BLaER1 treated with 17β-estradiol and CSF1 and Interleukin-3, amounts not matched to agents 10 nM and 100 nM (cell line): ENCODE measurements at regions not wholly inside any gene's neighbourhood (a gene's known extent, or its start where the extent isn't known, plus 50 kb on each side); places are given as distances from the start of the nearest gene placed in this dataset.

ENCODE experiments used
- H3K27ac ChIP-seq, 11 experiments: shearing (Covaris generic); formaldehyde crosslinking; 2 replicates each; pipeline ENCODE4 v1.8.1; 2022
- H3K27me3 ChIP-seq, 11 experiments: shearing (Covaris generic); formaldehyde crosslinking; 2 replicates each; pipeline ENCODE4 v1.8.1; 2022
- H3K36me3 ChIP-seq, 11 experiments: shearing (Covaris generic); formaldehyde crosslinking; 2 replicates each; pipeline ENCODE4 v1.8.1; 2022
- H3K4me1 ChIP-seq, 10 experiments: shearing (Covaris generic); formaldehyde crosslinking; 2 replicates each; pipeline ENCODE4 v1.8.1; 2022
- H3K4me2 ChIP-seq, 11 experiments: shearing (Covaris generic); formaldehyde crosslinking; 2 replicates each; pipeline ENCODE4 v1.8.1; 2022
- H3K4me3 ChIP-seq, 10 experiments: shearing (Covaris generic); formaldehyde crosslinking; 2 replicates each; pipeline ENCODE4 v1.8.1; 2022
- H3K9ac ChIP-seq, 11 experiments: shearing (Covaris generic); formaldehyde crosslinking; 2 replicates each; pipeline ENCODE4 v1.8.1; 2022
- H3K9me3 ChIP-seq, 11 experiments: shearing (Covaris generic); formaldehyde crosslinking; replicated peaks in 1 of 11; 2 replicates each; pipeline ENCODE4 v1.8.1; 2022
- H4K20me1 ChIP-seq, 11 experiments: shearing (Covaris generic); formaldehyde crosslinking; 2 replicates each; pipeline ENCODE4 v1.8.1; 2022
- Cebpa-rat ChIP-seq, 11 experiments: shearing (Covaris generic); IDR thresholded peaks; 2 replicates each; pipeline ENCODE4 v1.8.1; 2022

DNA sequence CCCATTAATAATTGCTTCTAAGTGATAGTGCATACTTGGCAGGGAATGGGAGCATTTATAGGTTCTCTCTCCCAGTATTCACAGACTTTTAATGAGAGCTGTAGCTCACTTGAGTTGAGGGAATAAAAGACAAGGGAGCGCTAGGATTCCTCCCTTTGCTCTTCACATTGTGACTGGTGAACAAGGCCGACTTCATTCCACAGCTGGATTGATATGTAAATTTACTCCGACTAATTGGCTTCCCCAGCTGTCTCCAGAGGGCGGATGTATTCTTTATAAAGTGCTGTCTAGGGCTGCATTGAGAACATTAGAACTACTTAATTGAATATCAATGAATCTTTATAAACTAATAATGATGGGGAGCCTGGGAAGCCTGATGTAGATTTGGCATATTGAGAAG, 63.4 kb downstream of the GPR50 start:
- Histone ChIP-seq H3K4me2 (no peak overlapping the region), H4K20me1 (no peaks in the 10 kb centered on the region), H3K4me3 (no peak overlapping the region), H3K9ac (no peak overlapping the region), H3K36me3 (no peaks in the 10 kb centered on the region), H3K9me3 (peaks cover 0 to 5% (median 5%) of the 10 kb centered on the region in 11 experiments; a peak in 5 of 22 replicates), H3K27me3 (peaks cover 67 to 95% (median 86%) of the 10 kb centered on the region in 11 experiments), H3K4me1 (no peaks in the 10 kb centered on the region), H3K27ac (no peak overlapping the region)
- TF ChIP-seq Cebpa-rat (IDR thresholded peaks at IDR 0.05) = no peak

DNA sequence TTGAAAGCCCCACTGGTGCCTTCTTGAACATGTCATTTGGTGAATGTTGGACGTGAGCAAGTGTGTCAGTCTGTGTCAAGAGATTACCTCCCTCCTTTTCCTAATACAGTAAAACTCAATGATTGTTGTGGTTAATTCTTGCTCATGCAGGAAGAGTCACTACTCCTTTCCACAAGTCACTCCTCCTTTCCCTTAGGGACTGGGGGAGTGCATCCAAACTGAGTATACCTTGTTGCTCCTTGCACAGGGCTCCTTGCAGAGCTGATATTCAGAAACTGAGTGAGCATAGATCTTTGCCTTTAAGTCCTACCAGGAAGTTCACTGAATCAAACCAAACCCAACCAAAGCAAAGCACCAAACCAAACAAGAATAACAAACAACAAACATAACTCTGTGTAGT, 63.9 kb downstream of the GPR50 start:
- no peak overlapping the region for H3K9ac ChIP-seq
- no peak for TF ChIP-seq Cebpa-rat (IDR thresholded peaks at IDR 0.05)
- peaks cover 0 to 10% (median 5%) of the 10 kb centered on the region in 11 experiments; a peak in 5 of 22 replicates for H3K9me3 ChIP-seq
- H3K27ac ChIP-seq = no peak overlapping the region
- no peak overlapping the region for H3K4me2 ChIP-seq
- H3K27me3 ChIP-seq = peaks cover 62 to 95% (median 84%) of the 10 kb centered on the region in 11 experiments
- H3K4me3 ChIP-seq = no peak overlapping the region
- H4K20me1 ChIP-seq = no peaks in the 10 kb centered on the region
- H3K4me1 ChIP-seq = no peaks in the 10 kb centered on the region
- H3K36me3 ChIP-seq = no peaks in the 10 kb centered on the region

DNA sequence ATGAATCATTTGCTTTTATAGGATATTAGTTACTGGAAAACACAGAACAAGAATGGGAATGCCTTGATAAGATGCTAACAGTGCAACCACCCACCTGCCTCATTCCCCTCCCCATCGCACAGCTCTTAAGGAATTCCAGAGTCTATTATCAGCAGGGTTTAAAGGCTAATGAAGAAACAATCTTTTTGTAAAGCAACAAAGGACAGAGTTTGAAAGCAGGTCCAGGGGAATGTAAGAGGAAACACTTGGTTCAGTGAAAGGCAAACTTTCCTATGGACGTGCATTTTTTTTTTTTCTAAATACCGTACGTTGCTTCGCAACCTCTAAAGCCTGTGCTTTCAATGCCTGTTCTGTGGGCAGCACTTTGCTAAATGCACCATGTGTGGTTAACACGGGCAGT, 92.5 kb downstream of the GPR50 start:
- no peak overlapping the region for H3K4me2 ChIP-seq
- no peaks in the 10 kb centered on the region for H3K36me3 ChIP-seq
- no peak overlapping the region for H3K9ac ChIP-seq
- H3K27me3 ChIP-seq = peaks cover 74 to 99% (median 98%) of the 10 kb centered on the region in 11 experiments
- H4K20me1 ChIP-seq = no peaks in the 10 kb centered on the region
- H3K27ac ChIP-seq = no peak overlapping the region
- no peak overlapping the region for H3K4me3 ChIP-seq
- H3K4me1 ChIP-seq = no peaks in the 10 kb centered on the region
- peaks cover 0 to 22% (median 12%) of the 10 kb centered on the region in 11 experiments; a peak in 13 of 22 replicates for H3K9me3 ChIP-seq
- no peak for TF ChIP-seq Cebpa-rat (IDR thresholded peaks at IDR 0.05)

DNA sequence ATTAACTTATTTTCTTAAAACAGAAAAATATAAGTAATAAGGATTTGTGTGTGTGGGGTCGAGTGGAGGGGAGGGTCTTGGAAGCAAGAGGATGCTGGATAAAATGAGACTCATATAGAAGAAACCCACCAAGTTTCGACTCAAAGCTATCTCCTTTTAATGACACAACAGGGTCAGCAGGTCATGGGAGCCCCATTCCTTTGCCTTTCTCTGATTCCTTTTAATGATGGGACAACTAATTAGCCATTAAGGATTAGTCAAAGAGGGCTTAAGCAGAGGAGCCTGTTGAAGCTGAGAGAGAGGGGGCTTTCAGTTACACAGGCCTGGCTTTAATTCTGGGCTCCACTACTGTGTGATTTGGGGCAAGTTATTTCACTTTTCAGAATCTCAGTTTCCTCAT, 102.8 kb downstream of the GPR50 start:
- no peak for TF ChIP-seq Cebpa-rat (IDR thresholded peaks at IDR 0.05)

DNA sequence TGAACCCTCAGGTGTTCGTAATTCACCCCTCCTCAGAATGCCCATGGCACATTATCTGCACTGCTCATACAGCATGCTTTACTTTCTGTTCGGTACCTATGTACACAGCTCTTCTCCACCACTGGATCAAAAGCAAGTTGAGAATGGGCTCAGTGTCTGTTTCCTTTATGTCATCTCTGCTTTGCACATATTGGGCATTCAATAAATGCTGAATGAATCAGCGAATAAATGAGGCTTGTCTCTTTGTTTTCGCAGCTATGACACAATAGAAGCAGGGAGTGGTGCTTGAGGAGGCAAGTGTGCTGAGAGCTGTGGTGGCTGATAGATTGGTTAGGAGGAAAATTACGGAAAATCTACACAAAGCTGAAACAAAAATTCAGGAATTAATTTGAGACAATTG, 109.1 kb upstream of the VMA21 start:
- Histone ChIP-seq H4K20me1 (no peaks in the 10 kb centered on the region), H3K9me3 (no peaks in the 10 kb centered on the region), H3K4me1 (no peaks in the 10 kb centered on the region), H3K4me3 (no peak overlapping the region), H3K27ac (no peak overlapping the region), H3K4me2 (no peak overlapping the region), H3K9ac (no peak overlapping the region), H3K27me3 (peaks cover 54 to 96% (median 90%) of the 10 kb centered on the region in 11 experiments), H3K36me3 (no peaks in the 10 kb centered on the region)
- TF ChIP-seq Cebpa-rat (IDR thresholded peaks at IDR 0.05) = no peak

More for the DNA sequence above, 102.8 kb downstream of the GPR50 start:
- H3K4me3 ChIP-seq = no peak overlapping the region
- H3K36me3 ChIP-seq = no peaks in the 10 kb centered on the region
- H3K27ac ChIP-seq = no peak overlapping the region
- no peak overlapping the region for H3K4me2 ChIP-seq
- H3K9me3 ChIP-seq = peaks cover 0 to 5% (median 0%) of the 10 kb centered on the region in 11 experiments; a peak in 2 of 22 replicates
- no peak overlapping the region for H3K9ac ChIP-seq
- H4K20me1 ChIP-seq = no peaks in the 10 kb centered on the region
- no peaks in the 10 kb centered on the region for H3K4me1 ChIP-seq
- peaks cover 59 to 81% (median 76%) of the 10 kb centered on the region in 11 experiments for H3K27me3 ChIP-seq

DNA sequence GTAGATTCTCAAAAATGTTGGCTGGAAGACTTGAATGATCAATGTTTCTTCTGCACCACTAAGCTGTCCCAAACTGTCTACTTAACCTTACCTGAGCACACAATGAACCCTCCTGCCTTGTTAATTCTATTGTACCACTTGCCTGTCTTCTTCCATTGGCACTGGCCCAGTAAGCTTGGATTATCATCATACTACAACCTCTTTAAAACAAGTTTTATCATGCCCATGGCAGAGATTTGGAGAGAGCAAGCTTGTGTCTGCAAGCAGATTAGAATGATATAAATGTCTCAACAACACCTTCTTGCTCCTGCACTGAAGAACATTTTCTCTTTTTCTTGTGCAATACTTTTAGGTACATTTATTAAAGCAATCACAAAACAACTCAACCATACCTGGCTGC, 74.0 kb upstream of the VMA21 start:
- no peak overlapping the region for H3K4me2 ChIP-seq
- no peaks in the 10 kb centered on the region for H3K4me1 ChIP-seq
- H3K9ac ChIP-seq = no peak overlapping the region
- H4K20me1 ChIP-seq = no peaks in the 10 kb centered on the region
- H3K27me3 ChIP-seq = peaks cover 48 to 87% (median 81%) of the 10 kb centered on the region in 11 experiments; a peak in 21 of 22 replicates
- H3K4me3 ChIP-seq = no peak overlapping the region
- no peaks in the 10 kb centered on the region; a peak in 1 of 22 replicates for H3K9me3 ChIP-seq
- no peak overlapping the region for H3K27ac ChIP-seq
- no peaks in the 10 kb centered on the region for H3K36me3 ChIP-seq
- TF ChIP-seq Cebpa-rat (IDR thresholded peaks at IDR 0.05) = no peak

DNA sequence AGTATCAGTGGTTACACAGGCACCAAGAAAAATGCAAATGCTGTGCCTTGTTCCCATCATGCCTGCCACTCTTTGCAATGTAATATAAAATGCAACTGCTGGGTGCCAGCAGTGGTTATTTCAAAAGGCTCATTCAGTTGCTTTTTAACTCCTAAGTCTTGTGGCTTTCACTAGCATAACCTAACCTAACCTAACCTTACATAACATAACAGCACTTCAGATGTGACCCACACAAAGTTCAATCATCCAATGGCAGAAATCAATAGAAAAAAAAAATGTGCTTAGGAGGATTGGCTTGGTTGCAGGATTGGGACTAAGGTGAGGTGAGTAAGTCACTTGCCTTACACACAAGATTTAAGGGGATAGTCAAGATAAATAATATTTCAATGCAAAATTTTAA, 60.2 kb upstream of the VMA21 start:
- H4K20me1 ChIP-seq = peaks cover 0 to 4% (median 0%) of the 10 kb centered on the region in 11 experiments; a peak in 1 of 22 replicates
- no peaks in the 10 kb centered on the region for H3K9me3 ChIP-seq
- no peak overlapping the region for H3K9ac ChIP-seq
- H3K4me2 ChIP-seq = no peak overlapping the region
- no peaks in the 10 kb centered on the region for H3K4me1 ChIP-seq
- no peak overlapping the region for H3K27ac ChIP-seq
- peaks cover 26 to 55% (median 54%) of the 10 kb centered on the region in 11 experiments for H3K27me3 ChIP-seq
- no peaks in the 10 kb centered on the region for H3K36me3 ChIP-seq
- TF ChIP-seq Cebpa-rat (IDR thresholded peaks at IDR 0.05) = no peak
- H3K4me3 ChIP-seq = no peak overlapping the region

DNA sequence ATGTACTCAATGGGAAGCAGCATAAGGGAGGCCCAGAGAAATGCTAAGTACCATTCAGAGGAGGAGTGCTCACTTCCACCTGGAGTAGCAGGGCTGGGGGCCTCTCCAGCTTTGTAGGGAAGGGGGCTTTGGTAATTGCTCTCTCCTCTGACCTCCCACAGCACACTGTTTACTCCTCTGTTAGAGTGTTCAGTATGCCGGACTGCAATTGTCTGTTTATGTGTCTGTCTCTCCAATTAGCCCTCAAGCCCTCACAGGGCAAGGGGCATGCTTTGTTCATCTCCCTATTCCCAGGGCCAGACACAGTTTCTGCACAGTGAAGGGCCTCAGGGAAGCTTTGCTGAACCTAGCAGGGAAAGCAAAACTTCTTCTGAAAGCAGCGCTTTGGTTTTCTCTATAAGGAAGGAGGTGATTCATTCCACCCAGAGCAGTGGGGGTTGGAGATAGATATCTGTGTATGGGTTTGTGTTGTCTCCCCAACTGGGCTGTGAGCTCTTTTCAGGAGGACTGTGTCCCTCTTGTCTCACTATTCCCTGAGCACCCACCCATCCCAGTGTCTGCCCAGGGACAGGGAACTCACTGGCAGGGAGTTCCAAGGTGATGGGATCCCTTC, 50.0 kb upstream of the VMA21 start:
- Histone ChIP-seq H3K9me3 (peaks cover 0 to 6% (median 0%) of the 10 kb centered on the region in 11 experiments; a peak in 3 of 22 replicates), H3K27me3 (peaks cover 93 to 100% (median 99%) of the 10 kb centered on the region in 11 experiments), H3K4me2 (no peak overlapping the region), H3K27ac (no peak overlapping the region), H4K20me1 (no peaks in the 10 kb centered on the region; a peak in 1 of 22 replicates), H3K4me1 (peaks cover 0 to 2% (median 0%) of the 10 kb centered on the region in 10 experiments; a peak in 2 of 20 replicates), H3K36me3 (no peaks in the 10 kb centered on the region), H3K4me3 (no peak overlapping the region), H3K9ac (no peak overlapping the region)
- no peak for TF ChIP-seq Cebpa-rat (IDR thresholded peaks at IDR 0.05)
